ENCODE measurements at regions not wholly inside any gene's neighbourhood (a gene's known extent, or its start where the extent isn't known, plus 50 kb on each side); places are given as distances from the start of the nearest gene placed in this dataset.

DNA sequence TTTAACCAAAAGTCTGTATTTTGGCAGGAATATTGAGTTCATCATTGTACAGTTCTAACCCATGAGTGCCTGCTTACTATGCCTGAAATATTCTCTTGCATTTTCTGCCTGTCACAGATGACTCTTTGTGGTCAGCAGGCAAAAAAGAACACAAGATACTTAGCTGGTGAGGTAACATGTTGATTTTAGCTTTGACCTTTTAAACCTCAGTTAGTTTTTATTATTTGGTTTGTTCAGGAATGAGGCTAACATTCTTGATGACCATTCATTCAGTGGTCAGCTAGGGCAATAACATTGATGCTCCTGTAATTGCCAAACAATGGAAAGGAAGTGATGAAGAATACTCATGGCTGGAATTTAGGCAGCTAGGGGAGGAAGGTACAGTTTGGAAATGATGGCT, 491.2 kb downstream of the PIK3C3 start:
- TF ChIP-seq, protein P1, sequence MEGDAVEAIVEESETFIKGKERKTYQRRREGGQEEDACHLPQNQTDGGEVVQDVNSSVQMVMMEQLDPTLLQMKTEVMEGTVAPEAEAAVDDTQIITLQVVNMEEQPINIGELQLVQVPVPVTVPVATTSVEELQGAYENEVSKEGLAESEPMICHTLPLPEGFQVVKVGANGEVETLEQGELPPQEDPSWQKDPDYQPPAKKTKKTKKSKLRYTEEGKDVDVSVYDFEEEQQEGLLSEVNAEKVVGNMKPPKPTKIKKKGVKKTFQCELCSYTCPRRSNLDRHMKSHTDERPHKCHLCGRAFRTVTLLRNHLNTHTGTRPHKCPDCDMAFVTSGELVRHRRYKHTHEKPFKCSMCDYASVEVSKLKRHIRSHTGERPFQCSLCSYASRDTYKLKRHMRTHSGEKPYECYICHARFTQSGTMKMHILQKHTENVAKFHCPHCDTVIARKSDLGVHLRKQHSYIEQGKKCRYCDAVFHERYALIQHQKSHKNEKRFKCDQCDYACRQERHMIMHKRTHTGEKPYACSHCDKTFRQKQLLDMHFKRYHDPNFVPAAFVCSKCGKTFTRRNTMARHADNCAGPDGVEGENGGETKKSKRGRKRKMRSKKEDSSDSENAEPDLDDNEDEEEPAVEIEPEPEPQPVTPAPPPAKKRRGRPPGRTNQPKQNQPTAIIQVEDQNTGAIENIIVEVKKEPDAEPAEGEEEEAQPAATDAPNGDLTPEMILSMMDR (conservative IDR thresholded peaks at IDR 0.05; ENCODE audit: low read length) = no peak
- no peak overlapping the region for H3K4me3 ChIP-seq (ENCODE audit: low read length)
- peak; percentile 52 for DNase-seq (ENCODE audit: low read depth)

DNA sequence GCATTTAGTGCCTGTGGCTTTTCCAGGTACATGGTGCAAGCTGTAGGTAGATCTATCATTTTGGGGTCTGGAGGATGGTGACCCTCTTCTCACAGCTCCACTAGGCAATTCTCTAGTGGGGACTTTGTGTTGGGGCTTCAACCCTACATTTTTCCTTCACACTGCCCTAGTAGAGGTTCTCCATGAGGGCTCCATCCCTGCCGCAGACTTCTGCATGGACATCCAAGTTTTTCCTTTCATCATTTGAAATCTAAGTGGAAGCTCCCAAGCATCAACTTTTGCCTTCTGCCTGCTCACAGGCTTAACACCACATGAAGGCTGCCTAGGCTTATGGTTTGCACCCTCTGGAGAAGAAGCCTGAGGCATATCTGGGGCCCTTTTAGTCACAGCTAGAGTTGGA, 492.7 kb downstream of the PIK3C3 start:
- TF ChIP-seq, protein P1 (conservative IDR thresholded peaks at IDR 0.05; ENCODE audit: low read length) = no peak
- H3K4me3 ChIP-seq (ENCODE audit: low read length) = no peak overlapping the region

DNA sequence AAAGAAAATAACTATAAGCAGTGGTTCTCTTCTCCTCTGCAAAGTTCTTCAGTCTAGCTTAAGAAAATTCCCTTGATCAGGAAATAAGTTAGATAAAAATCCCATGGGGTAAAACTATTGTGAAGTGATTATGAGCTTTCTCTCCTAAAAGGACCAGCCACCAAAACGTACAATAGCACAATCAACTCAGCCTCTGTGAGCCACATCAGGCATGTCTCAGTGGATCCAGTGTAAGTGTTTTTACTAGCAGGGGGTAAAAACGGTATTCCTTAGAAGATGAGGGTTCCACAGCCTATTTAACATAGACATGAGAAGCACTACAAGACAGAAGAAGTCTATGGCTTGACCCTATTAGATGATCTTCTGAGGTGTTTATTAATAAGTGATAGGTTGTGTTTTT, 503.2 kb downstream of the PIK3C3 start:
- no peak overlapping the region for H3K4me3 ChIP-seq (ENCODE audit: low read length)
- TF ChIP-seq, protein P1 (conservative IDR thresholded peaks at IDR 0.05; ENCODE audit: low read length) = no peak
- DNase-seq (ENCODE audit: low read depth) = no peak

More for the DNA sequence above, 492.7 kb downstream of the PIK3C3 start:
- DNase-seq (ENCODE audit: low read depth) = no peak

DNA sequence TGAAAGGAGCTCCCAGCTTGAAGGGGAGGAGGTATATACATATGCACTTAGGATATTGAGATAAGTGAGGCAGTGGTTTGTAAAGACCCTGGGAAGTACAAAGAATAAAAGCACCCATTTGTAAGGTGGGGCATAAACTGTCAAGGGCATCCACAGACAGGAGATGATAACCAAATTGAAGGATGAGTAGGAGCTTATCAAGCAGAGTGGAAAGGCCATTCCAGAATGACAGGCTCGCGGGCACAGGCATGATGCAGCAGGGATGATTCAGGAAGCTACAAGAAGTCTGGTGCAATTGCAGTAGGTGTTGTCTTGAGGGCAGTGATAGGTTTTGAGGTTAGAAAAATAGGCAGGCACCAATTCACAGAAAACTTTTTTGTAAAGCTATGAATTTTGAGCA, 504.8 kb downstream of the PIK3C3 start:
- TF ChIP-seq, protein P1 (conservative IDR thresholded peaks at IDR 0.05; ENCODE audit: low read length) = no peak
- no peak for DNase-seq (ENCODE audit: low read depth)
- H3K4me3 ChIP-seq (ENCODE audit: low read length) = no peak overlapping the region

DNA sequence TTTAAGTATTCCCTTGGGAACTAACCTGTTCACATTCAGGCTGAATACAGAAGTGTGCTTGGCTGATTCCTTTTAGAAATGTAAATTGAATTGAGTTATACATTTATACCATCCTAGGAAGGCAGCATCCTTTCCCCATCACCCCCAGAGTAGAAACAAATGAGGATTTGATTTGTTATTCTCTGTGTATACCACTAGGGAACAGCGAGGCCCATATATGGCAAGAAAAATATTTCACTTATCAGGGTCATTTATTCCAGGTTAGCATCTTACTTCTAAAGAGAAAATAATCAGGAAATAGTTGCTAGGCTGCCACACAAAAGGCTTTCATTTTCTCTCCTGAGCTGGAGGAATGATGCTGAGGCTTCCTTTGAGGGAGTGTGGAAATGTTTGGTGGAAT, 516.9 kb downstream of the PIK3C3 start:
- no peak overlapping the region for H3K4me3 ChIP-seq (ENCODE audit: low read length)
- TF ChIP-seq, protein P1 (conservative IDR thresholded peaks at IDR 0.05; ENCODE audit: low read length) = no peak

DNA sequence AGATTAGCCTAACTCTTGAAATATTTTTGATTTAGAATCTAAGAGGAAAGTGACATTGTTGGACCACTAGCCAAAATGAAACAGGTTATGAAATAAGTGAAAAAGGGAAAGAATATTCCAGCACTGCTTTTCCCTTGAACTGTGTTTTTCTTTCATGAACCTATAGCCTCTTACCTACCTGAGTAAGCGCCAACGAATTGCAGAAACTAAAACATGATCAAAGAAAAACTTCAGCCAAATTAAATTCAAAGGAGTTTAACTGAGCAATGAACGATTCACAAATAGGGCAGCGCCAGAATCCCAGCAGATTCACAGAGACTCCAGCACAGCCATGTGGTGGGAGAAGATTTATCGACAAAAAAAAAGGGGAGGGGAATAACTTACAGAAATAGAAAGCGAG, 518.6 kb downstream of the PIK3C3 start:
- no peak overlapping the region for H3K4me3 ChIP-seq (ENCODE audit: low read length)
- TF ChIP-seq, protein P1 (conservative IDR thresholded peaks at IDR 0.05; ENCODE audit: low read length) = no peak
- DNase-seq (ENCODE audit: low read depth) = no peak

More for the DNA sequence above, 516.9 kb downstream of the PIK3C3 start:
- no peak for DNase-seq (ENCODE audit: low read depth)

DNA sequence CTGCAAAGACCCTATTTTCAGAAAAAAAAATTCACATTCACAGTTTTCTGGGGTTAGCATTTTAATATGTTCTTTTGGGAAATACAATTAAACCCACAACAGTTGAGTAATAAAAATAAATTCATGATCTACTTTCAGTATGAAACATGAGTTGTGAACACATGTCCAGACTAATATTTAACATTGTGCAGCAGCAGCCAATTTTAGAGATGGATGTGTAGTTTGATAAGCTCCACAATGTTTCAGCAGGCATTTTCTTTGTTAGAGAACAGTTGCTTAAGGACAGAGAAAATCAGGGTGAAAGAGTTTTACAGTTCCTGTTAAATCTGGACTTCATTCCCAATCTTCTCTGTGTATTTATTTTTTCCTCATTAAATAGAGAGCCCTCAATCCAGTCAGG, 519.5 kb downstream of the PIK3C3 start:
- TF ChIP-seq, protein P1 (conservative IDR thresholded peaks at IDR 0.05; ENCODE audit: low read length) = no peak

More for the DNA sequence above, 519.5 kb downstream of the PIK3C3 start:
- no peak for DNase-seq (ENCODE audit: low read depth)
- H3K4me3 ChIP-seq (ENCODE audit: low read length) = no peak overlapping the region
